ENCODE measurements at regions not wholly inside any gene's neighbourhood (a gene's known extent, or its start where the extent isn't known, plus 50 kb on each side); places are given as distances from the start of the nearest gene placed in this dataset.

- TF ChIP-seq CTCF (IDR thresholded peaks at IDR 0.05; ENCODE audit: unreplicated experiment): no peak
- Mint-ChIP-seq H3K4me1 (ENCODE audit: low read depth, unreplicated experiment) (no peaks in the 10 kb centered on the region), H3K9me3 (ENCODE audit: low read depth, unreplicated experiment) (no peaks in the 10 kb centered on the region), H3K4me3 (ENCODE audit: low read depth, unreplicated experiment) (no peak overlapping the region), H3K27ac (ENCODE audit: unreplicated experiment) (no peak overlapping the region), H3K36me3 (ENCODE audit: insufficient read depth, unreplicated experiment) (no peaks in the 10 kb centered on the region), H3K27me3 (ENCODE audit: unreplicated experiment) (peaks cover 16% of the 10 kb centered on the region)
- no peak for DNase-seq
- CTCF ChIA-PET: no interaction called here
- intact Hi-C loops (cut with micrococcal nuclease; ENCODE audit: unreplicated experiment): no loop called here
- BruUV-seq (replicated peaks): no TSS peak
Observed at GRCh38 chr6:14831070-14831469, 414.8 kb upstream of the JARID2 start.

- H3K4me3 Mint-ChIP-seq (ENCODE audit: low read depth, unreplicated experiment): no peak overlapping the region
- intact Hi-C loops (cut with micrococcal nuclease; ENCODE audit: unreplicated experiment): no loop called here
- H3K27me3 Mint-ChIP-seq (ENCODE audit: unreplicated experiment): peaks cover 19% of the 10 kb centered on the region
- no peak for TF ChIP-seq CTCF (IDR thresholded peaks at IDR 0.05; ENCODE audit: unreplicated experiment)
- BruUV-seq (replicated peaks): no TSS peak
- DNase-seq: no peak
- H3K27ac Mint-ChIP-seq (ENCODE audit: unreplicated experiment): no peak overlapping the region
- no peaks in the 10 kb centered on the region for H3K4me1 Mint-ChIP-seq (ENCODE audit: low read depth, unreplicated experiment)
- CTCF ChIA-PET: no interaction called here
- no peaks in the 10 kb centered on the region for H3K36me3 Mint-ChIP-seq (ENCODE audit: insufficient read depth, unreplicated experiment)
- no peaks in the 10 kb centered on the region for H3K9me3 Mint-ChIP-seq (ENCODE audit: low read depth, unreplicated experiment)
Observed at GRCh38 chr6:14831937-14832336, 413.9 kb upstream of the JARID2 start.

GRCh38 chr6:14832427-14832826 is 413.4 kb upstream of the JARID2 start:
- H3K4me3 Mint-ChIP-seq (ENCODE audit: low read depth, unreplicated experiment): no peak overlapping the region
- intact Hi-C loops (cut with micrococcal nuclease; ENCODE audit: unreplicated experiment): no loop called here
- CTCF ChIA-PET: no interaction called here
- H3K9me3 Mint-ChIP-seq (ENCODE audit: low read depth, unreplicated experiment): no peaks in the 10 kb centered on the region
- DNase-seq: no peak
- no TSS peak for BruUV-seq (replicated peaks)
- peaks cover 19% of the 10 kb centered on the region for H3K27me3 Mint-ChIP-seq (ENCODE audit: unreplicated experiment)
- no peaks in the 10 kb centered on the region for H3K4me1 Mint-ChIP-seq (ENCODE audit: low read depth, unreplicated experiment)
- TF ChIP-seq CTCF (IDR thresholded peaks at IDR 0.05; ENCODE audit: unreplicated experiment): no peak
- H3K27ac Mint-ChIP-seq (ENCODE audit: unreplicated experiment): no peak overlapping the region
- H3K36me3 Mint-ChIP-seq (ENCODE audit: insufficient read depth, unreplicated experiment): no peaks in the 10 kb centered on the region

- Mint-ChIP-seq H3K27me3 (ENCODE audit: unreplicated experiment) (peaks cover 40% of the 10 kb centered on the region), H3K9me3 (ENCODE audit: low read depth, unreplicated experiment) (no peaks in the 10 kb centered on the region), H3K36me3 (ENCODE audit: insufficient read depth, unreplicated experiment) (no peaks in the 10 kb centered on the region), H3K4me1 (ENCODE audit: low read depth, unreplicated experiment) (no peaks in the 10 kb centered on the region), H3K4me3 (ENCODE audit: low read depth, unreplicated experiment) (no peak overlapping the region), H3K27ac (ENCODE audit: unreplicated experiment) (no peak overlapping the region)
- intact Hi-C loops (cut with micrococcal nuclease; ENCODE audit: unreplicated experiment): no loop called here
- TF ChIP-seq CTCF (IDR thresholded peaks at IDR 0.05; ENCODE audit: unreplicated experiment): no peak
- no peak for DNase-seq
- BruUV-seq (replicated peaks): no TSS peak
- CTCF ChIA-PET: no interaction called here
Observed at GRCh38 chr6:14834851-14835530, 410.9 kb upstream of the JARID2 start.
